Bronchial epithelial cell (primary cell): ENCODE measurements at regions not wholly inside any gene's neighbourhood (a gene's known extent, or its start where the extent isn't known, plus 50 kb on each side); places are given as distances from the start of the nearest gene placed in this dataset.
"Not testable (repeated sequence)": the region's sequence is repeated elsewhere in the genome, so short reads cannot be mapped to it uniquely, and the experiment has no call there.

Experiments used
- DNase-seq: peaks from one replicate; pipeline ENCODE4 v3.0.0-alpha.2; 2010; ENCODE audit warnings: low read depth
- FAIRE-seq: peaks from 2 replicates; lab custom pipeline; 2011; peaks lifted over from hg19 to GRCh38; lab: Jason Lieb, UNC
- H3K27me3 ChIP-seq: 2 replicates; pipeline ENCODE4 v1.5.1; 2011; ENCODE audit warnings: low read length; ENCODE audit not compliant: control insufficient read depth, insufficient read depth
- H3K36me3 ChIP-seq: 2 replicates; pipeline ENCODE4 v1.5.1; 2011; ENCODE audit warnings: low read length; ENCODE audit not compliant: control insufficient read depth, insufficient read depth
- H3K4me3 ChIP-seq: 2 replicates; pipeline ENCODE4 v1.5.1; 2011; ENCODE audit warnings: mild to moderate bottlenecking, low read depth, low read length, control low read depth
- CTCF ChIP-seq: IDR thresholded peaks from 2 replicates; pipeline ENCODE4 v1.5.1; 2011; ENCODE audit warnings: mild to moderate bottlenecking, moderate library complexity, low read length, control low read depth, inconsistent platforms; ENCODE audit not compliant: insufficient read depth, severe bottlenecking

DNA sequence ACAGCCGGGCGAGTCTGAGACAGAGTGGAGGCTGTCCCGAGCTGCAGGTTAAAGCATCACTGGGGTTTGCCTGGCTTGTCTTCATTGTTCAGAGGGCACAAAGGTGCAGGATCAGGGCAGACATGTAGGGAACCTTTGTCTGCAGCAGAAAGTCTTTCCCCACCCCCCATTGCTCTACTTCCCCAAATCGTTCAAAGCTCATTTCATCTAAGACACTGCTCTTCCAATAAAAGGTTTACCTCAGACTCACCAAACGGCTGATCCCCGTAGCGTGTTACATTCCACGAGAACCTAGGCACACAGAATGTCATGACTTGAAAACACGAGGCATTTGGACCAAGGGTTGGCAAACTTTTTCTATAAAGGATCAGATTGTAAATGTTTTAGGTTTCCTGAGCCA is 286.3 kb upstream of the FRG1 start:
- H3K4me3 ChIP-seq, DNase-seq, H3K36me3 ChIP-seq, FAIRE-seq, H3K27me3 ChIP-seq: not testable (repeated sequence)

DNA sequence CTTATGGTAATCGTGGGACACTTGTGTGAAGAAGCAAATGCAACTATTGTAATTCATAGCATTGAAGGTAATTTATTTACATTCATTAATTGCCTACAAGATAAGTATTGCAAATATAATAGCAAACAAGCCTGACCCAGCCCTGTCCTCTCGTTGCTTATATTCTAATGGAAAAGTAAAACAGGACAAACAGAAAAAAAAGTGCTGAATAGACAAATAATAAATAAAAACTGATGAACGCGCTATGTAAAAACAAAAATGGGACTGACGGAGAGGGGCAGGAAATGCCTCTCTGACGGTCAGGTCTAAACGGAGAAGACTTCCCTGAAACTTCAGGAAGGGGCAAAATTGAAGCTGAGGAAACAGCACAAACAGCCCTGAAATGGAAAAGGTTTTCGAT is 284.9 kb upstream of the FRG1 start:
- H3K4me3 ChIP-seq, FAIRE-seq, H3K36me3 ChIP-seq, DNase-seq, H3K27me3 ChIP-seq: not testable (repeated sequence)

DNA sequence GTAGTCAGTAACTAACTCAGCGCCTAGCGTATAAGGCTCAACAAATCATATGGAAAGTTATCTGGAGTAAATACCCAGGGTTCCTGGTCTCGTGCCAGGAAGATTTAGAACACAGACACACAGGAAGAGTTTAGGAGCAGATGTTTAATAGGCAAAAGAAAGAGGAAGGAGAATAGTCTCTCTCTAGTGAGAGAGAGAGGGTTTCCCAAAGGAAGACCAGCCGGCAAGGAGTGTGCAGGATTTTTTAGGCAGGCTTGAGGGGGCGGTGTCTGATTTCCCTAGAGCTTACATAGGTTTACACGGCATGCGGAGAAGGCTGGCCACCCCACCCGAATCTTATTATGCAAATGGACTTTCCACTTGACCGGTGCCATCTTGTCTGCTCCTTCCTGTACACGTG is 284.0 kb upstream of the FRG1 start:
- TF ChIP-seq CTCF = no peak
- DNase-seq (no peak), FAIRE-seq (no peak)
- Histone ChIP-seq H3K36me3 (no peaks in the 10 kb centered on the region), H3K27me3 (no peaks in the 10 kb centered on the region), H3K4me3 (no peak overlapping the region)

DNA sequence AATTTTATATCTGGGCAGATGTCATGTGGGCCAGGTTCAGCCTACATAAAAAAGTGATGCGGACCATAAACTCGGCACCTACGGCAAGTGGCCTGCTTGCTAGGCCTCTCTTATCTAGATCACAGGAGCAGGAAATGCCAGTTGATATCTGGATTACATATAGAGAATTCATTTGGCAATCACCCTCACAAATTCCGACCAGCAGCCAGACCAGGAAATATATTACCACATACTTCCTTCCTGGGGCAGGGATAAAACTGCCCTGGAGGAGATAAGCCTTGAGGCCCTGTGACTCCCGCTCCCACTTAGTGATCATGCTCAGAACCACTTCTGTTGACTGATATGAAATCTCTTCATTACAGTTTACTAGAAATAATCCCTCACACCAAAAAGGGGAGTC is 282.4 kb upstream of the FRG1 start:
- H3K4me3 ChIP-seq, FAIRE-seq, DNase-seq, H3K36me3 ChIP-seq, H3K27me3 ChIP-seq: not testable (repeated sequence)

DNA sequence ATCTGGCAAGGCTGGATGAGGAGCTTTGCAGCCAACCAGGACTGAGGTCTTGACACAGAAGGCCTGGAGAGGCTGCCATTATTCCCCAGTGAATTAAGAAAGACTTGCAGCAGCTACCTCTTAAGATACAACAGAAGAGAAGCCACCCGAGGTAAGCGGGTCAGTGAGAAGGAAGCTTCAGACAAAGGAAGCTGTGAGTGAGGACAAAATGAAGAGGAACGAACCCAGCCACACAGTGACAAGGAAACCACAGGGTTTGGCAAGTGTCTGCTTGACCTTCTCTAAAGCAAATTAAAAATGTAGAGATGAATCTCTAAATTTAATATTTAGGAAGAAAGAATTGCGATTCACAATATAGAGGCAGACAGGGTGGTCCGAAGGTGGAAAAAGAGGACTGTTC is 281.8 kb upstream of the FRG1 start:
- not testable (repeated sequence) for DNase-seq, H3K27me3 ChIP-seq, H3K36me3 ChIP-seq, H3K4me3 ChIP-seq
- peak; percentile 40 for FAIRE-seq

DNA sequence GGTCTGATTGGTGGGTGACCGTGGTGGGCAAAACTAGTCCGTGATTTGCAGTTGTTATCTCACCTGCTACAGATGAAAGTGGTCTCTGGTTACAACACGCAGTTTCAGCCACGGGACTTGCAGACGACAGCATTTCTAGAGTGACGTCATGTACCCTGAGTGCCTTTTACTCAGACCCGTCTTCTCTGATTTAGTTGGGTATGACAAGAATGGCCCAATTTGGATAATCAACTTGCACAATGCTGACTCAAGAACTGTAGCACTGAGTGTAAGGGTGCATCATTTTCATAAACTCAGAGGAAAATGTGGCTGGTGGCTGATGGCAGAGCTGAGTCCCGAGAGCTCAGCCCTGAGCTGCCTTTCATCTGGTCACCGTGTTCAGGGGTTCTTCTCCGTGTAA is 281.4 kb upstream of the FRG1 start:
- Histone ChIP-seq H3K36me3 (no peaks in the 10 kb centered on the region), H3K27me3 (no peaks in the 10 kb centered on the region), H3K4me3 (no peak overlapping the region)
- TF ChIP-seq CTCF = no peak
- FAIRE-seq = peak; percentile 85
- DNase-seq = no peak

GRCh38 chr4:189660722-189661360 is 279.8 kb upstream of the FRG1 start:
- FAIRE-seq = no peak

More at GRCh38 chr4:189660722-189661360, 279.8 kb upstream of the FRG1 start:
- Histone ChIP-seq H3K27me3 (no peaks in the 10 kb centered on the region), H3K36me3 (no peaks in the 10 kb centered on the region), H3K4me3 (no peak overlapping the region)
- TF ChIP-seq CTCF = no peak
- DNase-seq = no peak
